Sciatic nerve (tissue), 2 donors: ENCODE measurements at regions not wholly inside any gene's neighbourhood (a gene's known extent, or its start where the extent isn't known, plus 50 kb on each side); places are given as distances from the start of the nearest gene placed in this dataset.
"Not testable (repeated sequence)": the region's sequence is repeated elsewhere in the genome, so short reads cannot be mapped to it uniquely, and the experiment has no call there.

Experiments used
- ATAC-seq: fragments of 200-7000 bp; cut with Tn5 transposase; one replicate; pipeline ENCODE4 v1.9.1; 2020; ENCODE audit warnings: mild to moderate bottlenecking, moderate library complexity
- DNase-seq: peaks from one replicate; pipeline ENCODE4 v3.0.0-alpha.2; 2020; ENCODE audit warnings: low spot score
- intact Hi-C: fragments of 100-400 bp; cut with DNase I; formaldehyde crosslinking; loops from one replicate; pipeline ENCODE4 v1.14.2; 2022
- donor health status: DM: no; HTN: no; CAD: no.
- donor health status: DM: no; HTN: no; CAD: no.

GRCh38 chr2:39893616-39894015 is 114.6 kb upstream of the THUMPD2 start:
- ATAC-seq (no peak), DNase-seq (no peak)
- intact Hi-C loops = no loop called here

DNA sequence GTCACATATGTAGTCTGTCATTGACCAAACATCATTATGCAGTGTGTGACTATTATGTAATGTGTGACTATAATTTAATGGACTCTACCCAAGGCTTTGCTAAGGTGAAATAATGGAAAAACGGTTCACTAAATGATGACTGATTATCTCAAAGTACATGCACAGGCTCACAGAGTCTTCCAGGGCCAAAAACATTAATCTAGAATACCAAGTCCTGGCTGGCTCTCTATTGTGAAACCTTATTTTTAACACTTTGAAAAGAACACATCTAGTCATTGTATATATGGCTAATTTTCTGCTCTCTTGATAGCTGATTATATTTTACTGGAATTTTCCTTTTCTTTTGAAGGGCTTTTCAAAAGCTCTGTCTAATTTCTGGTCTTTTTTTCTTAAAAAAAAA is 102.9 kb upstream of the THUMPD2 start:
- intact Hi-C loops = no loop called here
- ATAC-seq = no peak

GRCh38 chr2:39881494-39881893 is 102.4 kb upstream of the THUMPD2 start:
- intact Hi-C loops = no loop called here
- ATAC-seq = no peak
- DNase-seq = no peak

More for the DNA sequence above, 102.9 kb upstream of the THUMPD2 start:
- DNase-seq = no peak

DNA sequence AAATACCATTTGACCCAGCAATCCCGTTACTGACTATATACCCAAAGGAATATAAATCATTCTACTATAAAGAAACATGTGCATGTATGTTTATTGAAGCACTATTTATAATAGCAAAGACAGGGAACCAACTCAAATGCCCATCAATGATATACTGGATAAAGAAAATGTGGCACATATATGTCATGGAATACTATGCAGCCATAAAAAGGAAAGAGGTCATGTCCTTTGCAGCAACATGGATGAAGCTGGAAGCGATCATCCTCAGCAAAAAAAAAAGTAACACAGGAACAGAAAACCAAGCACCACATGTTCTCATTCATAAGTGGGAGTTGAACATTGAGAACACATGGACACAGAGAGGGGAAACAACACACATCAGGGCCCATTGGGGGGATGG is 99.9 kb upstream of the THUMPD2 start:
- intact Hi-C loops, ATAC-seq: not testable (repeated sequence)

GRCh38 chr2:39875914-39876267 is 96.8 kb upstream of the THUMPD2 start:
- DNase-seq (no peak), ATAC-seq (peak; percentile 12)
- intact Hi-C loops = no loop called here

More for the DNA sequence above, 99.9 kb upstream of the THUMPD2 start:
- DNase-seq = not testable (repeated sequence)

DNA sequence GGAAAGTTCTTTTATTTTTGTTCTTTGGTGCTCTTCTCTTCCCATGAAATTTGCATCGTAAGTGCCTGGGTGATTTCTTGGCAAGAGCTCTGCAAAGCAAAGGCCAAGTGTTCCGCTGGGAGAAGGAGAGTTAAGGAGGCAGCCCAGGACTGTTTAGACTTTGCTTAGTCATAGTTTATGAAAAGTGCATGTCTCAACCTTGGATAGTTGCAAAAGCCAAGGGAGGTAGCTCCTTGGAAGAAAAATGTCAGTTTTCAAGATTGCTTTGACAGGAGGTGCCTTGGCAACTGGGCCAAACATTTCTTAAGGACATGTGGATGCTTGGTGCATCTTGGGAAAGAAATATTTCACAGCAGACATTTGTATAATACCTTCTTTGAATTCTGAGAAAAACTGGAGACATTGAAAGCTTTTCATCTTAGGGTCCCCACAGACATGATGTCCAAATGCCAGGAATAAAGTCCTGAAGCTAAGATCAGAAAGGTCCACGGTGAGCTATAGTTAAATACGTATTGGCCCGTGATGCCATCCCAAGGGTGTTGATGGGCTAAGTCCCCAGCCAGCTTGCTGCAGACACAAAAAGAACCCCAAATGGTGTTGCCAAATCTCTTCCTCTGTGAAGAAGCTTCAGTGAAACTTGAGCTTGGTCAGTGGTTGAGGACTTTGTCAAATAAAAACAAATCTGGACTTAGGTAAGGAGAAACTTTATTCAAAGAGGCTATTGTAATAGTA is 96.3 kb upstream of the THUMPD2 start:
- intact Hi-C loops = no loop called here
- peak; percentile 97 for ATAC-seq
- peak; percentile 63 for DNase-seq

DNA sequence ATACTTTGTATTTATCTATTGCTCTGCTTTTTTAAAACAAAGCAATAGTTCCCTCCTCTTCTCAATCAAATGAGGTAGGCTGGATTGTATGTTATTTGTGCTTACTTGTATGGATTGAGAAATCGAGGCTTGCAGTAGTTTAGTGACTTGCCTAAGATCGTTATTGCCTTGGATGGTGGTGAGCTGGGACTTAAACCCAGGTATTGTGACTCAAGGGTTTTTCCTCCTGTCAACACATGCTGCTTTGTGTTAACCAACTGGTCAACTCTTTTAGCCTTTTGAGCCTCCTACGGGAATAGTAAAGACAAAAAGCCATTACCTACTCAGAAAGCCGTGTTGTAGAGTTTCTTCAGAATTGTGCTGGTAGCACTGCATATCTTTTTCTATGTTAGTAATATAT is 95.2 kb upstream of the THUMPD2 start:
- DNase-seq (no peak), ATAC-seq (no peak)
- intact Hi-C loops = no loop called here

DNA sequence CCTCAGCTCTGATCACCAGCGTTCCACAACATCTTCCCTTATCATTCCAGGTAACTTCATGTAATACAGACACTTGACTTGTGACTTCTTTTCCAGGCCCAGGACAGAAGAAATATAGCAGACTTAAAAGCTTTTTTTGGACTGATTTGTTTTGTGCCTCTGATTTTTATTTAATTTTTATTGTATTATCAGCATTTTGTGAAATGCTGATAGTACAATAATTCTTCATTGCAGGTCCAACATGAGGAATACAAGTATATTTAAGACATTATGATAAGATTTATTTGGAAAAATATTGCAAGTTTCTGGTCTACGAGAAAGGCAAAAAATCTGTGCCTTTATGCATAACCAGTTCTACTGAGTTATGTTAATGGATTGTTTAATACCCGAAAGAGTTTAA is 94.5 kb upstream of the THUMPD2 start:
- DNase-seq (no peak), ATAC-seq (no peak)
- intact Hi-C loops = no loop called here

GRCh38 chr2:39872748-39873147 is 93.7 kb upstream of the THUMPD2 start:
- DNase-seq (no peak), ATAC-seq (no peak)
- intact Hi-C loops = no loop called here

GRCh38 chr2:39871291-39871761 is 92.3 kb upstream of the THUMPD2 start:
- intact Hi-C loops = no loop called here
- ATAC-seq (no peak), DNase-seq (no peak)

DNA sequence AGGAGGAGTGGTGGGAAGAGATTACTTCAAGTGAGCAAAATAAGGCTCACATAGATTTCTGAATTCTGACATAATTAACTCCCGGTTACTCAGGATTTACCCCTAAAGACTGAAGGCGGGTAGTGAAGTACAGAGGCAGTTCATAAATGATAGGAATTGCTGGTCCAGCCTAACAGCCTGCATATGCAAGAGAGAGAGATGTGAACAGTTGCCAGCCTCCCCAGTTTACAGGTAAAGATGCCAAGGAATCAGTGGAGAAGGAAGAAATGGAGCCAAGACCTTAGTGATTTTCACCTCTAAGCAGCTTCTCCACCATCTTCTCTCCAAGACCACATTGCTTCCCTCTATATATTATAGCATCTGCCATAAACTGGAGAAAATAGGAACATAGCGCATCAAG is 91.8 kb upstream of the THUMPD2 start:
- DNase-seq (no peak), ATAC-seq (no peak)
- intact Hi-C loops = no loop called here

DNA sequence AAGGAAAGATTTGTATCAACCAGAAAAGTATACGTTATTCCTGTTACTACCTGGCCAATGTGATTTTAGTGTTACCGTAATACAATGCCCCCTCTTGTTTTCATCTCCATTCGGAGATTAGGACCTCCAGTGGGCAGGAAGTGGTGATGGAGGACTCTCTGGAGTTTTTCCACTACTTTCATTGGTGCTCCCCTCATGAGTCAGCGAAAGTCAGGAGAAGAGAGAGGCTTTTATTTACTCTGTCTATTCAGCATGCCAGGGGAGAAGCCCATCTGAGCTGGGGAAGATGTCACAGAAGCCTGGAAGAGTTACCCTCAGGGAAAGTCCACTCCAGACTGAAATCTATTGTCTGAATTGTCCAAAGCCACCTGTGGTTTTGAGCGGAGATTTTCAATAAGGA is 88.2 kb upstream of the THUMPD2 start:
- ATAC-seq = no peak
- DNase-seq = no peak
- intact Hi-C loops = no loop called here

- DNase-seq = no peak
- intact Hi-C loops = no loop called here
- no peak for ATAC-seq
Measured at GRCh38 chr2:39865751-39866150, 86.7 kb upstream of the THUMPD2 start.

GRCh38 chr2:39863672-39864071 is 84.6 kb upstream of the THUMPD2 start:
- DNase-seq, intact Hi-C loops, ATAC-seq: not testable (repeated sequence)

- no peak for DNase-seq
- no peak for ATAC-seq
- intact Hi-C loops = no loop called here
Measured at GRCh38 chr2:39860538-39860937, 81.5 kb upstream of the THUMPD2 start.

- DNase-seq (no peak), ATAC-seq (no peak)
- intact Hi-C loops = no loop called here
Measured at GRCh38 chr2:39858677-39859076, 79.6 kb upstream of the THUMPD2 start.

GRCh38 chr2:39855856-39856255 is 76.8 kb upstream of the THUMPD2 start:
- ATAC-seq (no peak), DNase-seq (no peak)
- intact Hi-C loops = no loop called here

DNA sequence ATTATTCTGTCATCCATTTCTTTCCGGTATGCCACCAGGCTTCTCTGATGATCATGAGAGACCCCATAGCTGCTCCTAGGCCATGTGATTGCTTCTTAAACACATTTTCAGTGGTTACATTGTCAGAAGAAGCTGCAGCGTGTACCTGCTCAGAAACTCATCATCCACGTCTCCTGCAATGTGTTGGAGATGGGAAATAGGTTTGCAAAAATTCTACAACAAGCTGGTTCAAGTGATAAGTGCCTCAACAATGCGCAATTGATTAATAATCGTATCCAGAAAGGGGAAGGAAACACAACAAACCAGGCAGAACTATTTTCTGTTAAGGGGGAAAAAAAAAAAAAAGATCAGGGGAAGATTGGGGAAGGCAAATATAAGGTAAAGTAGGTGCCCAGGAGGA is 75.7 kb upstream of the THUMPD2 start:
- intact Hi-C loops = no loop called here

DNA sequence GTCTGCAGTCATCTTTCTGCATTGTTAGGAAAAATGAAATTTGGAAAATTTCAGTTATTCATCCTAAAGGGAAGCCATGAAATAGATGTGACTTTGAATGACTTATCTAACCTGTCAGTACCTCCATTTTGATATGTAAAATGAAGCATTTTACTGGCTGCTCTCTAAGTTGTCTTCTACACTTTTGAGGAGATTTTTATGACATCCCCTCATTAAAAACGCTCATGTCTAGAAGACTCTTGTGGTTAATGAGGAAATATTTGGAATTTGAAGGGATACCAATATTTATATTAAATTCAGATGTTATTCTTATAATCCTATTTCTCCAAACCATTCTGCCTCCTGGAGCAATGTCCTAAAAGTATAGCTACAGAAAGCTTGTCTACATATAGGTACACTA is 73.8 kb upstream of the THUMPD2 start:
- DNase-seq (no peak), ATAC-seq (no peak)
- intact Hi-C loops = no loop called here

More for the DNA sequence above, 75.7 kb upstream of the THUMPD2 start:
- ATAC-seq (no peak), DNase-seq (no peak)

- intact Hi-C loops = no loop called here
- DNase-seq (no peak), ATAC-seq (peak; percentile 83)
Measured at GRCh38 chr2:39851651-39852110, 72.6 kb upstream of the THUMPD2 start.

GRCh38 chr2:39851251-39851650 is 72.2 kb upstream of the THUMPD2 start:
- ATAC-seq (no peak), DNase-seq (no peak)
- intact Hi-C loops = no loop called here
